Renal pelvis (tissue), 1 donor: ENCODE measurements at regions not wholly inside any gene's neighbourhood (a gene's known extent, or its start where the extent isn't known, plus 50 kb on each side); places are given as distances from the start of the nearest gene placed in this dataset.
"Not testable (repeated sequence)": the region's sequence is repeated elsewhere in the genome, so short reads cannot be mapped to it uniquely, and the experiment has no call there.

Source experiments
- DNase-seq: peaks from one replicate; pipeline ENCODE4 v3.0.0-alpha.2; 2013

GRCh38 chrX:69431420-69431819 lies 72.7 kb upstream of the NALF2 start:
- DNase-seq = no peak

- DNase-seq = peak; percentile 4
Measured at GRCh38 chrX:69430785-69431184, 73.3 kb upstream of the NALF2 start.

DNA sequence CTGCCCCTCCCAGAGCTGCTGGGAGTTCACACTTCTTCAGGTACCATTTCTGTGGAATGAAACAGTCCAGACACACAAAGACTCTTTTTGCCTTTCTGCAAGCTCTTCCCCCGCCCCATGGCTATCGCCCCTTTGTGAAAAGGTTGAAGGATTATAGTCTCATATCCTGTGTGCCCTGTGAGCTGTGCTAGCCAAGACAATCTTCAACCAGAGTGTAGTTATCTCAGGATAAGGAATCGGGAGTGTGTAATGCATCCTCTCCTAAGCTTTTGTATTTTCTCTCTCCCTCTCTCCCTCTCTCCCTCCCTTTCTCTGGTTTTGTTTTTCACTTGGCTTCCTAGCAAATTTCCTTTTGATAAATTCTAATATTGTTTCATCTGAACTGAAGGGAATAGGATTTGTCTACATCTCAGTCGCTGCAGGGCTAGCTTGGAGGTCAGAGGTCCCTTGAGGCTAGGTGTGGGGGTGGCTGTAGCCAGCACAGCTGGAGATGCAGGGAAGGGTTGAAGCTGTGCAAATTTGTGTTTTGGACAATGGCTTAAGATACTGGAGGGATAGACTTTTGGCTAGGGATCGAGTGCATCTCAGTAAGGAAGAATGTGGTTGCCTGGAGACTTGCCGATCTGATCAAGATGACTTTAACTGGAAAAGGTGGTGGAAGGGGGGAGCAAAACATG lies 74.6 kb upstream of the NALF2 start:
- DNase-seq = no peak

GRCh38 chrX:69428216-69428615 lies 75.9 kb upstream of the NALF2 start:
- DNase-seq = no peak

DNA sequence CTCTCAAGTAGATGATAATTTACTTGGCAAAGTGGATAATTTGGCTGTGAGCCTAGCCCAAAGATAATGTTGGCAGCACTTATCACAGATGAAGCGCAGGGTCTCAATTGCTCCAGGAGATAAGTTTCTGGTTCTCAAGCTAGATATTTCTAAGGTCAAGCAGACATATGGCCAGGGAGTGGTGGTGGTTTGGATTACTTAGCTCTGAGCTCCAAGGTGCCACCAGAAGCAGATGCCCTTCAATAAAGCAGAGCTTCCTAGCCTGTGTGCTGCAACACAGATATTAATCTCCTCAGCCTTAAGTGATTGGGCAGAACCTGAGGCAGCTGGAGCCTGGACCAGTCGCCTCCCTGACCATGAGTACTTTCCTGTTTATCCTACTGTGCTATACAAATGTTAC lies 79.2 kb upstream of the NALF2 start:
- DNase-seq = no peak

GRCh38 chrX:69424161-69424560 lies 80.0 kb upstream of the NALF2 start:
- DNase-seq = no peak

DNA sequence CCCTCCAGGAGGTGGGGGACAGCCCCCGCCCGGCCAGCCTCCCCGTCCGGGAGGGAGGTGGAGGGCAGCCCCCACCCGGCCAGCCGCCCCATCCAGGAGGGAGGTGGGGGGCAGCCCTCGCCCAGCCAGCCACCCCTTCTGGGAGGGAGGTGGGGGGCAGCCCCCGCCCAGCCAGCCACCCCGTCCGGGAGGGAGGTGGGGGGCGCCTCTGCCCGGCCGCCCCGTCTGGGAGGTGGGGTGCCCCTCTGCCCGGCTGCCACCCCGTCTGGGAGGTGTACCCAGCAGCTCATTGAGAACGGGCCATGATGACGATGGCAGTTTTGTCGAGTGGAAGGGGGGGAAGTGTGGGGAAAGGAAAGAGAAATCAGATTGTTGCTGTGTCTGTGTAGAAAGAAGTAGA lies 81.9 kb upstream of the NALF2 start:
- not testable (repeated sequence) for DNase-seq

- DNase-seq = no peak
Measured at GRCh38 chrX:69415698-69416097, 88.4 kb upstream of the NALF2 start.

DNA sequence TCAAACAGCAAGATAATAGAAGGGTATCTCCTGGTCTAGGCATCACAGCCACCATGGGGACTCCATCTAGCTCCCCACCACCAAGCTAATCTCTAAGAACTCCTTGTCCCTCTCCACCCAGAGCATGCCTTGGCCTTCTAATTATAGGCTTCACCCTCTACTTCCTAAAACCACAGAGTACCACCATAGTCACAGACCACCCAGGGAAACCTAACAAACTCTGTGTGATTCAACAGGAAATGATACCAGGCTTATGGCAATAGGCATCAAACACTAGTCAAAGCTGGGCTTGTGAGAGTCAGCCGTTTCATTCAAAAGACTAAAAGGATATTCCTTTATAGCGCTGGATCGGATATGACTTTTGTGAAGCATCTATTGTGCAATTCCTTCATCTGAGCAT lies 91.5 kb upstream of the NALF2 start:
- DNase-seq = no peak

- DNase-seq = no peak
Measured at GRCh38 chrX:69398881-69399280, 105.2 kb upstream of the NALF2 start.

- DNase-seq = no peak
Measured at GRCh38 chrX:69396916-69397315, 107.2 kb upstream of the NALF2 start.

DNA sequence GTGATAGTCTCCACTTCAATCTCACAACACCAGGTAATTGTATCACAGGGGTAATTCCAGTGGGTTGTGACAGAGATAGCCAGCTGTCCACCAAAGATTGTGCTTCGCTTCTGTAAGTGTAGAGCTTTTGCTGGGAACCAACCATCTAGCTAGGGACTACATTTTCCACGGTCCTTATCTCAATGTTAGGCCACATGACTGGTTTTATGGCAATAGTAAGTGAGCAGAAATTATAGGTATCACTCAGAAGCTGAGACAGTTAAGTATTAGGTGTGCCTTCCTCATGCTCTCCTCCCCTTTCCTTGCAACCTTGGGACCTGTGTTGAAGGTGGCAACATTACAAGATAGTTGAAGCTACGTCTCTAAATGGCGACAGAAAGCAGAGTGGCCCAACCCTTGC lies 108.8 kb upstream of the NALF2 start:
- DNase-seq = no peak

- DNase-seq = no peak
Measured at GRCh38 chrX:69389101-69389501, 115.0 kb upstream of the NALF2 start.

GRCh38 chrX:69388526-69388925 lies 115.6 kb upstream of the NALF2 start:
- DNase-seq = no peak

GRCh38 chrX:69387567-69388487 lies 116.3 kb upstream of the NALF2 start:
- peak; percentile 58 for DNase-seq

- DNase-seq = no peak
Measured at GRCh38 chrX:69386681-69387080, 117.4 kb upstream of the NALF2 start.

- DNase-seq = no peak
Measured at GRCh38 chrX:69379412-69379811, 124.7 kb upstream of the NALF2 start.

DNA sequence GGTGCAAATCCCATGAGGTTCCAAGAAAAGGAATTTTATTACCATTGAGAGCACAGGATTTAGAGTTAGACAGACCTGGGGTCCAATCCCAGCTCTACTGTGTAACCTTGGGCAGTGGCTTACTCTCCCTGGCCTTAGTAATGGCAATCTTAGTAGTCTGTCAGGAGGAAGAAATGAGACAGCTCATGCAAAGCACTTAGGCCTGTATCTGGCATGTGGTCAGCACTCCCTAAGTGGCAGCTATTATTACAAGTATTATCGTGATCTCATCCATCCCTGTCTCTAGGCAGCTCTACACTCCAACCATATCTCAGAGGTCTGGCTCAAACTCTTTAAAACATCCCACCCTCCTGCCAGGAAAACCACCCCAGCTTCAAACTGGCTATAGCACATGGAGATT lies 129.6 kb upstream of the NALF2 start:
- no peak for DNase-seq

GRCh38 chrX:69372435-69372834 lies 131.7 kb upstream of the NALF2 start:
- no peak for DNase-seq

GRCh38 chrX:69371159-69371558 lies 133.0 kb upstream of the NALF2 start:
- DNase-seq = no peak

DNA sequence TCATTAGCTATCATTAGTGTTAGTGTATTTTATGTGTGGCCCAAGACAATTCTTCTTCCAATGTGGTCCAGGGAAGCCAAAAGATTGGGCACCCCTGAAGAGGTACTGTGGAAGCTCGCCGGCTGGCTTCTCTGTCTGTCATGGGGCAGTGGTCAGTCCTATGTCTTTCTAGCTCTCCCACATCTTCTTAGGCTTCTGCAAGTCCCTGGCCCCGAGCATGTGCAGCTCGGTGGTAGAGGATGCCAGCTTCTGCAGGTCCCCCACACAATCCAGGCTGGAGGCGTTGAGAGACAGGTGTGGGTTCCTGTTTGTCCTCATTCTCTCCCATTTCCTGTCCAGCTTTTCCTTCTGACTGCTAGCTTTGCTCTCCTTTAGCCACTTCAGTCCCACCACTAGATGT lies 134.1 kb upstream of the NALF2 start:
- no peak for DNase-seq

DNA sequence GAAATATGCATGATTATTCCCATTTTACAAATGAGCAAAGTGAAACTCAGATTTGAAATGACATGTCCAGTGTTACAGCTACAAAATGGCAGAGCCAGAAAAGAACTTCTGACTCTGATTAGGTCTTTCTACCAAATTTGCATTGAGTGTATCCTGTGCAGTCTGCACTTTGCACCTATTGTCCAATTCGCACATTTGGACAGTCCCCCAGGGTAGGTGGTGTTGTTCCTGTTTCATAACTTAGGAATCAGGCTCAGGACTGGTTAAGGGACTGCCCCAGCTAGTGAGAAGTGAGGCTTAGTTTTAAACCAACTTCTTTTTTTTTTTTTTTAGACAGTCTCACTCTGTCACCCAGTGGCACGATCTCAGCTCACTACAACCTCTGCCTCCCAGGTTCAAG lies 137.9 kb upstream of the NALF2 start:
- no peak for DNase-seq

DNA sequence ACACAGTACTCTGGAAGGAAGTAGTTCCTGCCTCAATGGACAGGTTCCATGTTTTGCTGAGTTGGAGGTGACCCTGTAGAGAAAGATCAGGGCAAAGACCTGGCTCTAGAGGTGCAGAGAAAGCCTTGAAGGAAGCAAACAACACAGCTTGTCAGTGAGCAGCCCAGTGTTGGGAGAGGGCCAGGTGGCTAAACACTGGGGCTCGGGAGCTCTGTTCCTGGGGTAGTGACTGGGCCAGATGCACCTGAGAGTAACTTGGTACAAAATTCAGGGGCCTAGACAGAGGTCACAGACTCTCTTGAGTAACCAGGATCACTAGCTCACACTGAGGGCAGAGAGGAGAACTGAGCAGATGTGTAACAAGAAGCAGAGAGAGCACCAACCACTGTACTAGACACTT lies 138.4 kb upstream of the NALF2 start:
- DNase-seq = no peak

DNA sequence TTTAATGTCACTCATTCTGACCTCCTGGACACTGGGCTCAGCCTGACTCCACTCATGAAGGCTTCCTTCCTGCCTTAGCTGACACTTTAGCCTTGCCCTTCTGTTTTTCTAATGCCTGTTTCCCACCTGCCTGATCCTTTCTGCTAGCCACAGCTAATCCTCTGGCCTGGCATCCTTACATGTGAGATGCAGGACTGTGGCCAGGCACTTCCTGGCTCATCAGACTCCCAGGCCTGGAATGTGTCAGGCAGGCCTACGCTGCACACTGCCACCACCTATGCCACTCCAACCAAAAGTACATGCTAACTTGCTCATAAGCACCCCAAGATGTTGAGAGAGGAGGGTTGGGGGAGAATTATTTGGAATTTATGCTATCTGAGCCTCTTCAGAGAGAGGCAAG lies 138.8 kb upstream of the NALF2 start:
- DNase-seq = no peak
